A673 (cell line): ENCODE measurements at regions not wholly inside any gene's neighbourhood (a gene's known extent, or its start where the extent isn't known, plus 50 kb on each side); places are given as distances from the start of the nearest gene placed in this dataset.

Source experiments
- BruUV-seq: library from RNA; stranded (reverse); fragments of 400-500 nt; replicated peaks from 2 replicates; lab custom pipeline; 2021; lab: Mats Ljungman, UMichigan
- CTCF ChIA-PET: fragments of 300-600 bp; sonication (Branson Sonifier 250); formaldehyde crosslinking; loops from one replicate; lab custom pipeline; 2022; ENCODE audit warnings: antibody characterized with exemption; lab: Charles Lee
- POLR2A ChIA-PET: fragments of 300-600 bp; sonication (Branson Sonifier 250); formaldehyde crosslinking; loops from one replicate; lab custom pipeline; 2022; ENCODE audit warnings: antibody characterized with exemption; ENCODE audit not compliant: low non-redundant PET; lab: Charles Lee
- DNase-seq: peaks from one replicate; pipeline ENCODE4 v3.0.0-alpha.2; 2015; ENCODE audit warnings: low spot score
- H3K27ac ChIP-seq: fragments of 200-600 bp; sonication (generic); 2 replicates; pipeline ENCODE4 v1.5.1; 2016; ENCODE audit warnings: mixed run types, low read depth, mild to moderate bottlenecking, mixed read lengths, antibody characterized with exemption, low read length; ENCODE audit not compliant: poor library complexity, severe bottlenecking
- H3K27me3 ChIP-seq: fragments of 200-600 bp; sonication (generic); replicated peaks from 2 replicates; pipeline ENCODE4 v1.6.1; 2017; ENCODE audit warnings: mixed run types, low read depth, mild to moderate bottlenecking, mixed read lengths, antibody characterized with exemption, low read length; ENCODE audit not compliant: insufficient read depth, poor library complexity
- H3K36me3 ChIP-seq: fragments of 200-600 bp; sonication (generic); 2 replicates; pipeline ENCODE4 v1.6.1; 2016; ENCODE audit warnings: mixed run types, mild to moderate bottlenecking, mixed read lengths, antibody characterized with exemption, low read length; ENCODE audit not compliant: insufficient read depth, poor library complexity, severe bottlenecking
- H3K4me1 ChIP-seq: fragments of 200-600 bp; sonication (generic); 2 replicates; pipeline ENCODE4 v1.6.1; 2017; ENCODE audit warnings: mixed run types, mild to moderate bottlenecking, mixed read lengths, antibody characterized with exemption, low read length; ENCODE audit not compliant: insufficient read depth, poor library complexity, severe bottlenecking
- H3K4me3 ChIP-seq: fragments of 200-600 bp; sonication (generic); 2 replicates; pipeline ENCODE4 v1.5.1; 2016; ENCODE audit warnings: low read depth, mixed run types, mild to moderate bottlenecking, mixed read lengths, low read length; ENCODE audit not compliant: poor library complexity, severe bottlenecking
- H3K9me3 ChIP-seq: fragments of 200-600 bp; sonication (generic); 2 replicates; pipeline ENCODE4 v1.6.1; 2016; ENCODE audit warnings: mixed run types, low read depth, mild to moderate bottlenecking, mixed read lengths, antibody characterized with exemption, low read length; ENCODE audit not compliant: poor library complexity, severe bottlenecking
- EZH2 ChIP-seq: fragments of 200-600 bp; sonication (generic); IDR thresholded peaks from 2 replicates; pipeline ENCODE4 v1.6.1; 2017; ENCODE audit warnings: borderline replicate concordance, low read depth, mild to moderate bottlenecking, mixed read lengths, antibody characterized with exemption, low read length; ENCODE audit not compliant: poor library complexity, severe bottlenecking
- intact Hi-C: fragments of 100-400 bp; cut with micrococcal nuclease; formaldehyde crosslinking; loops from one replicate; pipeline ENCODE4 v1.10.0; 2022; ENCODE audit not compliant: unreplicated experiment
- TF ChIP-seq, protein P1 (sequence below): fragments of 300-800, 200-600 bp; sonication (generic); conservative IDR thresholded peaks from 2 replicates; pipeline ENCODE4 v1.5.1; 2017; ENCODE audit warnings: low read depth, mild to moderate bottlenecking, antibody characterized with exemption, low read length, moderate library complexity, mixed read lengths

DNA sequence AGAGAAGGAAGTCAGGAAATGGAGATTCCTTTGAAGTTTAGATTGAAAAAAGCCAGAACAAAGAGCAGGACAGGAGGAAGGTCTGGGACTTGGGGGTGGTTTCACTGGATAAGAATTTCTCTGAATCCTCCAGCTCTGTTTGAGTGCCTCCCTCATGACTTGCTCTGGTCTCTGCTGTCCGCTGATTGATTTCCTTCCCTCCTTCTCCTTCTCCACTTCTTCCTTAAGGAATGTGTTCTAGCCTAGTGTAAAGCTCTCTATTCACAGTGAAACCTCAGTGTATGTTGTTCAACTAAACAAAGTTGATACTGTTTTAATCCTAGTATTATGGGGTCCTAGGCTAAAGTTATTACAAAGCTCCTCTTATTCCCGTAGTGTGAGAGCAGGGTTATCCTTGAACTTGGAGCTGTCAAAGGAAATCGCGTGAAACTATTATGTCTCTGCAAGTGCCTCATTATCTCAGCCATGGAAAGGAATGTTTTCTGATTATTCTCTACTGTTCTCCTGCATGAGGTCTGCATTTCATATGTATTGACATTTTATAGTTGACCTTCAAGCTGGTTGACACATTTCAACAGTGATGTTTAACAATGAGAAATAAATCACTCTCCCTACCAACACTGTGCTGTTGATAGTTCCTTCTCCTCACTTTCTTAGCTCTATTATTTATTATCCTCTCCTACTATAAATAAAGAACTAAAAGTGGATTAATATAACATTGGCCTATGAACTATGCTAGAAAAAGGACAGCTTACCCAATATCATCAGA, 82.7 kb upstream of the KCTD3 start:
- TF ChIP-seq, protein P1, sequence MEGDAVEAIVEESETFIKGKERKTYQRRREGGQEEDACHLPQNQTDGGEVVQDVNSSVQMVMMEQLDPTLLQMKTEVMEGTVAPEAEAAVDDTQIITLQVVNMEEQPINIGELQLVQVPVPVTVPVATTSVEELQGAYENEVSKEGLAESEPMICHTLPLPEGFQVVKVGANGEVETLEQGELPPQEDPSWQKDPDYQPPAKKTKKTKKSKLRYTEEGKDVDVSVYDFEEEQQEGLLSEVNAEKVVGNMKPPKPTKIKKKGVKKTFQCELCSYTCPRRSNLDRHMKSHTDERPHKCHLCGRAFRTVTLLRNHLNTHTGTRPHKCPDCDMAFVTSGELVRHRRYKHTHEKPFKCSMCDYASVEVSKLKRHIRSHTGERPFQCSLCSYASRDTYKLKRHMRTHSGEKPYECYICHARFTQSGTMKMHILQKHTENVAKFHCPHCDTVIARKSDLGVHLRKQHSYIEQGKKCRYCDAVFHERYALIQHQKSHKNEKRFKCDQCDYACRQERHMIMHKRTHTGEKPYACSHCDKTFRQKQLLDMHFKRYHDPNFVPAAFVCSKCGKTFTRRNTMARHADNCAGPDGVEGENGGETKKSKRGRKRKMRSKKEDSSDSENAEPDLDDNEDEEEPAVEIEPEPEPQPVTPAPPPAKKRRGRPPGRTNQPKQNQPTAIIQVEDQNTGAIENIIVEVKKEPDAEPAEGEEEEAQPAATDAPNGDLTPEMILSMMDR = no peak
- no peak for TF ChIP-seq EZH2
- no peaks in the 10 kb centered on the region for H3K36me3 ChIP-seq
- no peak for DNase-seq
- H3K4me1 ChIP-seq = no peaks in the 10 kb centered on the region
- no peak overlapping the region for H3K4me3 ChIP-seq
- no TSS peak for BruUV-seq
- intact Hi-C loops = no loop called here
- ChIA-PET POLR2A (no interaction called here), CTCF (interaction anchor here (0.6 kb wide), 1 partner anchor 108 kb away, joined by 3 read pairs; no protein-coding TSS in a partner anchor)
- no peak overlapping the region for H3K27ac ChIP-seq
- no peaks in the 10 kb centered on the region for H3K9me3 ChIP-seq
- H3K27me3 ChIP-seq = peaks cover 25% of the 10 kb centered on the region

DNA sequence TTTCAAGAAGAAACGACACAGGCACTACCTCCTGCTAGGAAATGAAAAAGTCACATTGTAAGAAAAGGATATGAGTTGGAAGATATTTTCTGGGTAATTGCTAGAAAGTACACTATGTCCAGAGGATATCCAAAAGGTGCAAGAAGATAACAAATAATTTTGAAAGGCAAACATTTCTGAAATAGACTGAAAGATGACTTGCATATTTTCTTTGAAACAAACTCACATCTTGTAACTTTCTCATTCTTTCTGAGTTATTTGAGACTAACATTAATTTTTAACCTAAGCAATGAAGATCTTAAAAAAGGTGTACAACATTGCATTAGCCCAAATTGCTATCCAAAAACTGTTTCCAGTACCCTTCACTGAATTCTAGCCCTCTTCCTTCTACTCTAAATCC, 79.6 kb upstream of the KCTD3 start:
- no peak overlapping the region for H3K4me3 ChIP-seq
- ChIA-PET POLR2A (no interaction called here), CTCF (no interaction called here)
- no peak for DNase-seq
- H3K27me3 ChIP-seq = peaks cover 21% of the 10 kb centered on the region
- H3K4me1 ChIP-seq = no peaks in the 10 kb centered on the region
- no peaks in the 10 kb centered on the region for H3K36me3 ChIP-seq
- H3K27ac ChIP-seq = no peak overlapping the region
- no peak for TF ChIP-seq EZH2
- TF ChIP-seq, protein P1 = no peak
- no peaks in the 10 kb centered on the region for H3K9me3 ChIP-seq
- BruUV-seq = no TSS peak
- intact Hi-C loops = no loop called here

GRCh38 chr1:215488850-215489249, 78.3 kb upstream of the KCTD3 start:
- Histone ChIP-seq H3K27ac (no peak overlapping the region), H3K4me3 (no peak overlapping the region), H3K9me3 (no peaks in the 10 kb centered on the region), H3K36me3 (no peaks in the 10 kb centered on the region), H3K4me1 (no peaks in the 10 kb centered on the region), H3K27me3 (peaks cover 15% of the 10 kb centered on the region)
- intact Hi-C loops = no loop called here
- TF ChIP-seq, protein P1 = no peak
- TF ChIP-seq EZH2 = no peak
- DNase-seq = no peak
- POLR2A ChIA-PET = no interaction called here
- CTCF ChIA-PET = no interaction called here
- BruUV-seq = no TSS peak
